ENCODE measurements at regions not wholly inside any gene's neighbourhood (a gene's known extent, or its start where the extent isn't known, plus 50 kb on each side); places are given as distances from the start of the nearest gene placed in this dataset.

DNA sequence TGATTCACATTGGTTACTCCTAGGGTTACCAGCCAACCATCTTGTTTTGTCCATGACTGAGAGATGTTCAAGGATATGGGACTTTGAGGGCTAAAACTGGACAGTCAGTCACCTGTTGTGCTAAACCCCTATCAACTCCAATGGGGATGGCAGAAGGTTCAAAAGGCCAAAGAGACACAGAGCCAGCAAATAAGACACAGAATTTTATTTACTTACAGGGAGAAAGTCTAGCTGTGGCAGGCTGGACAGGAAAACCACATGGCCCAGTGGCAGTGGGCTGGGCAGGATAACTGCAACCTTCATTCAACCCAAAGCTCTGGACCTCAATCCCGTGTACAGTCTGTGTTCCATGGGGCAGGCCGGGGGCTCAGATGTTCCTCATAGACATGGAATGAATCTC lies 326.7 kb upstream of the RPS6KA3 start:
- DNase-seq, result no peak
- Histone ChIP-seq H3K36me3 (replicated peaks; ENCODE audit: control insufficient read depth, insufficient read depth, low read length) (no peaks in the 10 kb centered on the region), H3K4me3 (ENCODE audit: insufficient read depth, low read depth, low read length) (no peak overlapping the region), H3K27me3 (ENCODE audit: control insufficient read depth, insufficient read depth, low read length) (no peaks in the 10 kb centered on the region)

DNA sequence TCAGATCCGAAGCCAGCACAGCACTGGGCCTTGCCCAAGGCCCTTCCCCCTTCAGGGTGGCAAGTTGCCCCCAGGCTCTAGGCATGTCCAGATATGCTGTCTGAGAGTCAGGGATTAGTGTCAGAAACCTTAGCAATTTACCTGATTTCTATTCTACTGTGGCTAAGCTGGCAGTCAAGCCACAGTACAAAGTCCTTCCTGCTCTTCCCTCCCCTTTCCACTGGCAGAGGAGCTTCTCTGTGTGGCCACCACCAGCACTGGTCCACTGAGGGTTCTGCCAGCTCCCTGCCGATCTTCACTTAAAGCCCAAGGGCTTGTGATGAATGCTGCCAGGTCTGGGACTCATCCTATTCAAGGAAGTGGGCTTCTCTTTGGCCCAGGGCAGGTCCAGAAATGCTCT lies 324.5 kb upstream of the RPS6KA3 start:
- Histone ChIP-seq H3K4me3 (ENCODE audit: insufficient read depth, low read depth, low read length) (no peak overlapping the region), H3K36me3 (replicated peaks; ENCODE audit: control insufficient read depth, insufficient read depth, low read length) (no peaks in the 10 kb centered on the region), H3K27me3 (ENCODE audit: control insufficient read depth, insufficient read depth, low read length) (no peaks in the 10 kb centered on the region)
- no peak for DNase-seq

DNA sequence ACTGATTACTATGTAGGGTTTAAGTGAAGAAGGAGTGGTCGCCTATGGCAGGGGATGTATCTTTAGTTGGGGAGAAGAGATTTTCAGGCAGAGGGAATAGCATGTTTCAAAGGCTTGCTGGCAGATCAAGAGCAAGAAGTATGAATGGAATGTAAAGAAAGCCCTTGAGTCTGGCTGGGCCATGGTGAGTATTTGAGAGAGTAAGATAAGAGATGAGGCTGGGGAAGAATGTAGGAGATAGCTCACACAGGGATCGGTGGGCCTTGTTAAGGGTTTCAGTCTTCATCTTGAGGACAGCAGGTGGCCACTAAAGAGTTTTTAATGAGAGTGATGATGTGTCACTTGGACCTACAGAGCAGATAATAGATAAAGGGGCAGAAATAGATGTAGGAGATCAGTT lies 319.1 kb upstream of the RPS6KA3 start:
- DNase-seq, result no peak
- H3K36me3 ChIP-seq (replicated peaks; ENCODE audit: control insufficient read depth, insufficient read depth, low read length), result no peaks in the 10 kb centered on the region
- H3K27me3 ChIP-seq (ENCODE audit: control insufficient read depth, insufficient read depth, low read length), result no peaks in the 10 kb centered on the region
- H3K4me3 ChIP-seq (ENCODE audit: insufficient read depth, low read depth, low read length), result no peak overlapping the region

DNA sequence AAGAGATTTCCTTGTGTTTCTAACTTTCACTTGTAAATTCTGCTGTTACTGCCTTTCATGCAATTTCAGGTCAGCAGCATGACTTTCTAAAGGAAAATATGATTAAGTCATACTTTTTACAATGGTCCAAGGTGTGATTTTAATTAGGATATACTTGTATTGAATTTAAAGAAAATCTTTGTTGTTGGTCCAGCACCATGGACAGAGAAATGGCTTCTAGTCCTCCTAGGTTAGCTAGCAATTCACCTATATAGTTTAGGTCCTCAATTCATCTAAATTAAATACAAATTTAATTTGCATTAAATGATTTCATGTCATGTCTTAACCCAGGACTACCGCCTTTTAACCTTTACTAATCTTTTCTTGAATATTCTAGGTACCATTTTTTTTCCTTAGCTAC lies 304.9 kb upstream of the RPS6KA3 start:
- H3K27me3 ChIP-seq (ENCODE audit: control insufficient read depth, insufficient read depth, low read length), result no peaks in the 10 kb centered on the region
- no peak for DNase-seq
- no peak overlapping the region for H3K4me3 ChIP-seq (ENCODE audit: insufficient read depth, low read depth, low read length)
- H3K36me3 ChIP-seq (replicated peaks; ENCODE audit: control insufficient read depth, insufficient read depth, low read length), result no peaks in the 10 kb centered on the region

DNA sequence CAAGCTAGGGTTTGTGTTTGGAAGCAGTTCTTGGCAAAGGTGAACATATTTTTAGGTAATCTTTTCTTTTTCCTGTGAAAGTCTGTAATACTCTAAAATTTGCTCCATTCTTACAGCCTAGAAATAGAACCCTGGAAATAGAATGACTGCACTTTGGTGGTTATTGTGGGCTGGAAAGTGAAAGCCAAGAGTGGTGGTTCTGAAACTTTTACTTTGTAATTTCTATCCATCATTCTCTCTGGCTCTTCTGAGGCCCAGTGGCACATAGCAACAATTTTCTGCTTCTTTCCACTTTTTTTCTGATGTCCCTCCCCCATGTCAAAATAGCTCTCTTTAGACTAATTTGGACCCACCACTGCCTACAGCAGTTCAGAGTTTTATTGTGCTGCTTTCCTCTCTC lies 300.4 kb upstream of the RPS6KA3 start:
- no peaks in the 10 kb centered on the region for H3K27me3 ChIP-seq (ENCODE audit: control insufficient read depth, insufficient read depth, low read length)
- H3K36me3 ChIP-seq (replicated peaks; ENCODE audit: control insufficient read depth, insufficient read depth, low read length), result no peaks in the 10 kb centered on the region
- no peak overlapping the region for H3K4me3 ChIP-seq (ENCODE audit: insufficient read depth, low read depth, low read length)
- no peak for DNase-seq

DNA sequence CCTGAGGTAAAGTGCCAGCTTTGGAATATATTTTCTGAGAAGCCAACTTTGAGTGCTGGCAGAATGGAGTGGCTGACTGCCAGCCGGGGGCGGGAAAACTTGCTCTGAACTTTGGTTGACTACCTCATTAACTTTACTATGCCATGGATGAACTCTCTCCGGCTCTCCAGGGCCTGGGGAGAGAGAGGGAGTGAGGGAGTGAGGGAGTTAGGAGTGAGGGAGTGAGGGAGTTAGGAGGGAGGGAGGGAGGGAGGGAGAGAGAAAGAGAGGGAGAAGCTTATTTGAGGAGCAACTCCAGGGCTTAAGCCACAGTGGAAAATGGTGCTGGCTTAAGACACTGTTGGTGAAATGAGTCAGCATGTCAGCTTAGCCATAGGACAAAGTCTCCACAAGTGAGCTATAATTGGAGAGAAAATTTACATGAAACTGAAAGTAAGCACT lies 280.9 kb upstream of the RPS6KA3 start:
- no peak overlapping the region for H3K4me3 ChIP-seq (ENCODE audit: insufficient read depth, low read depth, low read length)
- no peaks in the 10 kb centered on the region for H3K36me3 ChIP-seq (replicated peaks; ENCODE audit: control insufficient read depth, insufficient read depth, low read length)
- H3K27me3 ChIP-seq (ENCODE audit: control insufficient read depth, insufficient read depth, low read length), result no peaks in the 10 kb centered on the region
- DNase-seq, result no peak

DNA sequence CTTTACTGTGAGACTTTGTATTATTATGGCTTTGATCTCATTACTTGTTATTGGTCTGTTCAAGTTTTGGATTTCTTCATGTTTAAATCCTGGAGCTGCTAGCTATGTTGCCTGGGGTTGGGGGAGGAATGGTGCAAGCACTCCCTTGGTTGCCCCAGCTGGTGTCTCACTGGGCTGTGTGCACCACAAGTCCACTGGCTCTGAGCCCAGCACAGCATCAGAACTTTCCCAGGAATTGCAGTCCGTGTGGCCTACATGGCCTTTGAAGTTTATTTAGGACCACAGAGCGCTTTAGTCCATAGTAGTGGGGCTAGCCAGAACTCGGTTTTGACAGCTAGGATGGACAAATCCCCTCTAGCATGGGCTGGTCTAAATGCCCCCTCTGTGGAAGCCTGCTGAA lies 278.8 kb upstream of the RPS6KA3 start:
- DNase-seq, result no peak
- H3K4me3 ChIP-seq (ENCODE audit: insufficient read depth, low read depth, low read length), result no peak overlapping the region
- no peaks in the 10 kb centered on the region for H3K27me3 ChIP-seq (ENCODE audit: control insufficient read depth, insufficient read depth, low read length)
- H3K36me3 ChIP-seq (replicated peaks; ENCODE audit: control insufficient read depth, insufficient read depth, low read length), result no peaks in the 10 kb centered on the region

DNA sequence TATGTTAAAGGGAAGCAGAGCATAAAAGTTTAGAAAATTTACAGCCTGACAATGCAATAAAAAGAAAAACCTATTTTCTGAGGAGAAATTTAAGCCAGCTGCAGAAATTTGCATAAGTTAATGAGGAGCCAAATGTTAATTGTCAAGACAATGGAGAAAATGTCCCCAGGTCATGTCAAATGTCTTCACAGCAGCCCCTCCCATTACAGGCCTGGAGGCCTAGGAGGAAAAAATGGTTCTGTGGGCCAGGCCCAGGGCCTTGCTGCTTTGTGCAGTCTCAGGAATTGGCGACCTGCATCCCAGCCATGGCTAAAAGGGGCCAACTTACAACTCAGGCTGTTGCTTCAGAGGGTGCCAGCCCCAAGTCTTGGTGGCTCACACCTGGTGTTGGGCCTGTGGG lies 275.4 kb upstream of the RPS6KA3 start:
- Histone ChIP-seq H3K36me3 (replicated peaks; ENCODE audit: control insufficient read depth, insufficient read depth, low read length) (no peaks in the 10 kb centered on the region), H3K27me3 (ENCODE audit: control insufficient read depth, insufficient read depth, low read length) (no peaks in the 10 kb centered on the region), H3K4me3 (ENCODE audit: insufficient read depth, low read depth, low read length) (no peak overlapping the region)
- no peak for DNase-seq

DNA sequence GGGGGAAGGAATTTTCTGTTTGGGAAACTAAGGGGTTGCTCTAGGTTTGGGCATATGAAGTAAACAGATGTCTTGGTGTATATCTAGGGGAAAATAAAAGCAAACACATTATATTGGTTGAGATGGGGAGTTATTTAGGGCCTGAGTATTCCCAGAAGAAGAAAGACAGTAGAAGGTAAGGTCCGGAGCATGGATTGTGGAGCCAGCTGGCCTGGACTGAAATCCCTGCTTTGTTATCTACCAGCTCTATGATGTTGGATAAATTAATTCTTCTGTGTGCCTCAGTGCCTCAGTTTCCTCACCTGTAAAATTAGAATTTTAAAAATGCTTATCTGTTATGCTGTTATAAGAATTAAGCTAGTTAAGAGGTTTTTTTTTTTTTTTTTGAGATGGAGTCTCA lies 272.3 kb upstream of the RPS6KA3 start:
- Histone ChIP-seq H3K4me3 (ENCODE audit: insufficient read depth, low read depth, low read length) (no peak overlapping the region), H3K36me3 (replicated peaks; ENCODE audit: control insufficient read depth, insufficient read depth, low read length) (no peaks in the 10 kb centered on the region), H3K27me3 (ENCODE audit: control insufficient read depth, insufficient read depth, low read length) (no peaks in the 10 kb centered on the region)
- DNase-seq, result no peak

DNA sequence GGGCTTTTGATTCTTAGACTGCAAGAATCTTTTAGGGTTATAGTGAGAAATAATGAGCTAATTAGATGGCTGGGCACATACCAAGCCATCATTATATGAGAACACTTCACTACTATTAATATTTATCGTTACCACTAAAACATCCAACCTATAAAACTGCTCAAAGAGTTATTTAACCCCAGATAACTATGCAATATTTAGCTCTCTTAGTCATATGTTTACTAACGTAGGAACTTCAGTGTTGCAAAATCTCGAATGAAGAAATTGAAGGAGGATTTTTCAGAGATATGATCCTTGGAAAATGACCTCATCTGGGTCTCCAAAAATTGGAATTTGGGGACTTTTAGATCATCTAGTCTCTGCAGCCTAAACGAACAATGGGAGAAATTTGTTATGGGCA lies 265.0 kb upstream of the RPS6KA3 start:
- DNase-seq, result no peak
- H3K27me3 ChIP-seq (ENCODE audit: control insufficient read depth, insufficient read depth, low read length), result no peaks in the 10 kb centered on the region
- no peaks in the 10 kb centered on the region for H3K36me3 ChIP-seq (replicated peaks; ENCODE audit: control insufficient read depth, insufficient read depth, low read length)
- no peak overlapping the region for H3K4me3 ChIP-seq (ENCODE audit: insufficient read depth, low read depth, low read length)

DNA sequence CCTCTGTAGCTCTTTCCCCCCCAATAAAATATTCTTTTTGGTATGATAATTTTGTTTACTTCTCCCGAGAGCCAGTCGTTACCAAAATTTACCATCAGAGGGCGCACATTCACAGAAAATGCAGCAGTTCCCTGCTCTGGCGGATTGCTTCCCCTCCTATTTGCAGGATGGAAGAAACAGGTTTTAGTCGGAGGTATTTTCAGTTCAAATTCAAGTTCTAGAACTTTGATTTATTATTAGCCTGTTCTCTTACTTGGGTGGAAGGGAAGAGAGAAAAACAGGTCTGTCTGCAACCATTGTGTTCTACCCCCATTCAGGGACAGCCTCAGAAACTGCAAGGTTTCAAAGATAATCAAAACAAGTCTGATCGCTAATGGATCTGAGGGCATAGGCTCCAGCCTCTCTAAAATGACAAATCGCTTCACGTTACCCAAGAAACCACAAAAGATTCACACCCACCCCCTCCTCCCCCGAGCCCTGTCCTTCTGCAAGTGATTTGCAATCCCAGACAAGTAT lies 263.8 kb upstream of the RPS6KA3 start:
- H3K4me3 ChIP-seq (ENCODE audit: insufficient read depth, low read depth, low read length), result no peak overlapping the region
- DNase-seq, result peak; percentile 36
- no peaks in the 10 kb centered on the region for H3K27me3 ChIP-seq (ENCODE audit: control insufficient read depth, insufficient read depth, low read length)
- H3K36me3 ChIP-seq (replicated peaks; ENCODE audit: control insufficient read depth, insufficient read depth, low read length), result no peaks in the 10 kb centered on the region

DNA sequence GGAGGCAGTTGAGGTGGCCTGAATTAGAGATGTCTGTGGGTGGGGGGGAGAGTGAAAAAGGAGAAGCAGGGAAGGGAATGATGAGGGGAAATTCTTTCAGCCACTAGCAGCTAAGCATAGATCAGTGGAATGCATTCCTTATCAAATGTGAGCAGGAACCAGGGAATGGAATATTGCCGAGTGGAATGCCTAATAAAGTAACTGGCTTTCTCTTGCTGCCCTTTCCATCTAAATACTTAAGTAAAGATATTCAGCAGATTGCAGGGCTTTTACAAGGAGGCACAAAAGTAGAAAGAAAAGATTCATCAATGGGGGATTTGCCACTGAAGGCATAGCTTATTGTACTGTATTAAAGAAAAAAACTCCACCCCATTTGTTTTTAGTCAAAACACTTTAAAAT lies 263.0 kb upstream of the RPS6KA3 start:
- no peaks in the 10 kb centered on the region for H3K36me3 ChIP-seq (replicated peaks; ENCODE audit: control insufficient read depth, insufficient read depth, low read length)
- no peaks in the 10 kb centered on the region for H3K27me3 ChIP-seq (ENCODE audit: control insufficient read depth, insufficient read depth, low read length)
- H3K4me3 ChIP-seq (ENCODE audit: insufficient read depth, low read depth, low read length), result no peak overlapping the region
- DNase-seq, result no peak

DNA sequence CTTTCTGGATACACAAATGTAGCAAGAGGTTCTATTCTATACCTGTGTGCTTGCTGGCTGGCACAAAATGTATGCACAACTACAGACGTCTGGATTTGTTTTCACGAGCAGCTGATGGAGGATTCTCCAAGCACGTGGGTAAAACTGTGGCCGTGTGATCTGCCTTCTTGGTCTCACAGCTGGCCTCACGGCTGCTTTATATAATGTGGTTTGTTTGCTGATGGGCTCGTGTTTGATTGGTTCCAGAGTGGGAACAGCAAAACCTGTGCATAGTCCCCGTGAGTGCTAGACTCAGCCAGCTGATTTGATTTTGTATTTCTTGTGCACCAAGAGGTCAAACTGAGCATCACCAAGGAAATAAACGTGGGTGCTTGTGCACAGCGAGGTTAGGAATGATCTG lies 262.6 kb upstream of the RPS6KA3 start:
- no peaks in the 10 kb centered on the region for H3K27me3 ChIP-seq (ENCODE audit: control insufficient read depth, insufficient read depth, low read length)

DNA sequence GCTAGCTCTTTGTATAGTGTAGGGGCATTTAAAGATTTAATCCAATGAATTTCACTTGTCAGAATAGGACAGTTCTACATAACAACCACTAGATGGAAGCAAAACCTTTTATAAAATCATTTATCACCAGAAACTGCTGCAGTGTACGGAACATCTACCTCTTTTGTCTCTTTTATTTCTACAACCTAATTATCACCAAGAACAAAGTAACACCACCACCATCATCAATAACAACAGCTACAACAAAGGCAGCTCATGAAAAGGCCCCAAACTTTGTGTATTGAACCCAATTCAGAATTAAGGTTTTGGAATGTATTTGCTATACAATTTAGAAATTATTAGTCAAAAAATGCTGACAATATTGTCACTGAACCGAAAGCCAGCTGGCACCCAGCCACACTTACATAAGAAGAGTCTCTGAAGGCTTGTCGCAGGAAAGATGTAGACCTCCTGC lies 260.9 kb upstream of the RPS6KA3 start:
- Histone ChIP-seq H3K36me3 (replicated peaks; ENCODE audit: control insufficient read depth, insufficient read depth, low read length) (no peaks in the 10 kb centered on the region), H3K27me3 (ENCODE audit: control insufficient read depth, insufficient read depth, low read length) (no peaks in the 10 kb centered on the region), H3K4me3 (ENCODE audit: insufficient read depth, low read depth, low read length) (no peak overlapping the region)
- peak; percentile 10 for DNase-seq

More for the DNA sequence above, 262.6 kb upstream of the RPS6KA3 start:
- Histone ChIP-seq H3K36me3 (replicated peaks; ENCODE audit: control insufficient read depth, insufficient read depth, low read length) (no peaks in the 10 kb centered on the region), H3K4me3 (ENCODE audit: insufficient read depth, low read depth, low read length) (no peak overlapping the region)
- no peak for DNase-seq

DNA sequence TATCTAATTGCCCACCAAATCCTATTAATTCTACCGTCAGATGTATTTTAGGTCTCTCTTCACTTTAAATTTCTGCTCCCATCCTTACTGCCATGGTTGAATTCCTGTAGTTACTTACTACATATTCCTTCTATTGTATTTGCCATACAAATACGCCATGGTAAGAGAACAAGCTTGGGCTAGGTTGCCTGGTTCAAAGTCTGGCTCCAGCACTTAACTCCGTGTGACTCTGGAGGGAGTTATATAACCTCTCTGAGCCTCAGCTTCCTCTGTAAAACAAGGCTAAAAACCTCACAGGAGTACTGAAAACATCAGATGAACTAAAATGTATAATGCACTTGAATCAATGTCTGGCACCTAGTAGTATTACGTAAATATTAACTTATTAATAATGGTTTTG lies 260.3 kb upstream of the RPS6KA3 start:
- DNase-seq, result no peak
- H3K27me3 ChIP-seq (ENCODE audit: control insufficient read depth, insufficient read depth, low read length), result no peaks in the 10 kb centered on the region

DNA sequence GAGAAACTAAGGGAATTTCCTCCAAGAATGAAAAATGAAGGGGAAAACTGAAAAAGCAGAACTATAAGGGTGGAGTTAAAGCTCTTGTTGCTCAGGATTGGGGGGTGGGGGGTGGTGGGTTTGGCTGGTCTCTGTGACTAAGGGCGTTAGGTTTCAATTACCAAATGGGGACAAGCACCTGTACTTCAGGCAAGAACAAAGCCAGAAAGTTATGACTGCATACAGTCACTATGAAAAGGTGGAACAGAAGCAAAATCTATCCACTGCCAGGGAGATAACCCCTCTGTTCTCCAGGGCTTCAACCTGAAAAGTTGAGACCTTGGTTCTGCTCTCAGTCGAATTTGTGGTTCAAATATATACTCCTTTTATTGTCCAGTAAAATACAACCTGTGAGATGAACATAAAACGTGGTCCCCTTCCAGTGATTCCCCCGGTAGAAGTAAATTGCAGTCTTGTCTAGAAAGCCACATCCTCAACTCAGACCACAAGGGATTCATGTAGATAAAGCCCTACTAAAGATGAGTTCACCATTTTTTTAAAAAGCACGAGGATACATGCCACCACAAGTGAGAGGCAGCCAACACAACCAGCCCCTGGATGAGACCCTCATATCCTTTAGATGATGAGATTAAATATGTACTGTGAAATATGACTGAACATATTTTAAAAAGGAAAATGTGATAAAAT lies 257.1 kb upstream of the RPS6KA3 start:
- Histone ChIP-seq H3K27me3 (ENCODE audit: control insufficient read depth, insufficient read depth, low read length) (no peaks in the 10 kb centered on the region), H3K4me3 (ENCODE audit: insufficient read depth, low read depth, low read length) (no peak overlapping the region), H3K36me3 (replicated peaks; ENCODE audit: control insufficient read depth, insufficient read depth, low read length) (no peaks in the 10 kb centered on the region)
- DNase-seq, result no peak

More for the DNA sequence above, 260.3 kb upstream of the RPS6KA3 start:
- H3K4me3 ChIP-seq (ENCODE audit: insufficient read depth, low read depth, low read length), result no peak overlapping the region
- no peaks in the 10 kb centered on the region for H3K36me3 ChIP-seq (replicated peaks; ENCODE audit: control insufficient read depth, insufficient read depth, low read length)
